ENCODE measurements at regions not wholly inside any gene's neighbourhood (a gene's known extent, or its start where the extent isn't known, plus 50 kb on each side); places are given as distances from the start of the nearest gene placed in this dataset.

DNA sequence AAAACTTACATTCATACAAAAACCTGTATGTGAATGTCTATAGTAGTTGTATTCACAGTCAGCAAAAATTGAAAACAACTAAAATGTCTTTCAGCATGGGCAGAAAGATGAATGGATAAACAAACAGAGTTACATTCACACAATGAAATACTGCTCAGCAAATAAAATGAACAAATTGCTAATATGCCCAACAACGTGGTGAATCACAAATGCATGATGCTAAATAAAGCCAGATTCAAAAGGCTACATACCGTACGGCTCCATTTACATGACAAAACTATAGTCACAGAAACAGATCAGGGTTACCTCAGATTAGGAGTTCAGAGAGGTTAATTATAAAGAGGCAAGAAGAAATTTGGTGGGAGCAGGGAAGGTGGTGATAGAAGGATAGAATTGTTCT lies 100.7 kb upstream of the KCTD3 start:
- DNase-seq, result no peak

- DNase-seq, result no peak
Observed at GRCh38 chr1:215471463-215471862, 95.6 kb upstream of the KCTD3 start.

DNA sequence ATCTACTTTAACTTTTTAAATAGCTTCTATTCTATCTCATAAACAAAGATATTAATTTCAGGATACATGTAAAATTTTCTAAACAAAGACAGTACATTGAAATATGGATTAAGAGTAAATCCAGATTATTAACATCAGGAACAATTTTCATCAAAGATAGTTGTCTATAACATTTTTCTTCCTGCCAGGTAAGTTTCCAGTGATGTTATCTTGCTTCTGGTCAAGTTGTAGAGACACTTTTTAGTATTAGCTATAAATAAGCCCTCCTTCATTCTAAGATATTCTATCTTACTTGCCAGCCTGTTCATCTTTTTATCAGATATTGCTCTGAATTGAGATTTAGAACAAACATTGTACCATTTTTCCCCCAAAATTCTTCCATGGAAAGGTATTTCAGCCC lies 94.4 kb upstream of the KCTD3 start:
- no peak for DNase-seq

GRCh38 chr1:215473943-215474342 lies 93.2 kb upstream of the KCTD3 start:
- no peak for DNase-seq

DNA sequence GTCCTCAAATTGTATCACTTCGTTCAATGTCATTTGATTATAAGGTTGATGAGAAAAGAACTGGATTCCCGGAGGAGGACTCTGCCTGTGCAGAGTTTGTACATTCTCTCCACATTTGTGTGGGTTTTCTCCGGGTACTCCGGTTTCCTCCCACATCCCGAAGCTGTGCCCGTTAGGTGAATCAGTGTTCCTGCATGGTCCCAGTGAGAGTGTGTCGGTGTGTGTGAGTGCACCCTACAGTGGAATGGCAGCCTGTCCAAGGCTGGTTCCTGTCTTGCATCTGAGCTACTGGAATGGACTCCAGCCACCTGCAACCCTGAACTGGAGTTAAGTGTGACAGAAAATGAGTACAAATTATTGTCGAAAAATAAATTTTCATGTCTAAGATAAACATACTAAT lies 92.2 kb upstream of the KCTD3 start:
- no peak for DNase-seq

DNA sequence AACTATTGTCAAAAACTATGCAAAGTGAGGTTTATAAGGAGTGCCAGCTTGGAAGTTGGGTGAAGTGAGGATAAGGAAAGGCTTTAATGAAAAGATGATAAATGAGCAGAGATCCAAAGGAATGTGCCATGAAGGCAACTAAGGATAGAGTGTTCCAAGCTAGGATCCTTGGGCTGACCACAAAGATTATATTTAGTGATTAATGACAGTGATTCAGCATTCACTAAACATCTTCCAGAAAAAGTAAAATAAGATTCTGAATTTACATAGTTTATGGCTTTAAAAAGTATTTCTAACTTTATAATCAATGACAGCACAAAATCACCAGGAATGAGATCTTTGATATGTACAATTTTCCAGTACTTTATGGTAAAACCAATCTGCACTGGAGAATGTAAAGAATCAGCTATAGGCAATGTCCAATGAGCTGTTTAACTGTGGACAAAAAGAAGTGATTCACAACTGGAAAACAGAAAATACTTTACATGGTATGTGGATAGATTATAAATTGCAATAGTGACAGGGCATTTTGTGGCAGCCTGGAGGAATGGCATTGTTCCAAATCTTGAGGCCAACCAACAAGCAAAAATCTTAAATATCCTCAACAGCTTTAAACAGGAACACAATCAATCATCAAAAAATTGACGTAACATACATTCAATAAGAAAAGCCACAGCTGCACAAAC lies 91.2 kb upstream of the KCTD3 start:
- DNase-seq, result no peak

DNA sequence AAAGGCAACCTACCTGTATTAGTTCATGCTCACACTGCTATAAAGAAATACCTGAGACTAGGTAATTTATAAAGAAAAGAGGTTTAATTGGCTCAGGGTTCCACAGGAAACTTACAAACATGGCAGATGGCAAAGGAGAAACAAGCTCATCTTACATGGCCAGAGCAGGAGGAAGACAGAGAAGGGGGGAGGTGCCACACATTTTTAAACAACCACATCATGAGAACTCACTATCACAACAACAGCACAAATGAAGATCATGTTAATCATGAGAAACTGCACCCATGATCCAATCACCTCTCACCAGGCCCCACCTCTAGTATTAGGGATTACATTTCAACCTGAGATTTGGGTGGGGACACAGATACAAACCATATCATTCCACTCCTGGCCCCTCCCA lies 90.6 kb upstream of the KCTD3 start:
- no peak for DNase-seq

- DNase-seq, result no peak
Observed at GRCh38 chr1:215477632-215478031, 89.5 kb upstream of the KCTD3 start.

DNA sequence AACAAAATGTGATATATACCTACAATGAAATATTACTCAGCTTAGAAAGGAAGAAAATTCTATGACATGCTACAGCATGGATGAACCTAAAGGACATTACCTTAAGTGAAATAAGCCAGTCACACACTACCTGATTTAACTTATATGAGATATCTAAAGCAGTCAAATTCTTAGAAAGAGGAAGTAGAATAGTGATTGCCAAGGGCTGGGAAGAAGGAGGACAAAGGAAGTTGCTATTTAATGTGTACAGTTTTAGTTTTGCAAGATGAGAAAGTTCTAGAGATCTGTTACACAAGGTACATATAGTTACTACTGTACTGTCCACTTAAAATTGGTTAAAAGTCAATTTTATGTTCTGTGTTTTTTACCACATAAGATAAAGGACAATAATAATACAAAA lies 87.5 kb upstream of the KCTD3 start:
- peak in 1 of 2 donors; percentile 17 for DNase-seq

DNA sequence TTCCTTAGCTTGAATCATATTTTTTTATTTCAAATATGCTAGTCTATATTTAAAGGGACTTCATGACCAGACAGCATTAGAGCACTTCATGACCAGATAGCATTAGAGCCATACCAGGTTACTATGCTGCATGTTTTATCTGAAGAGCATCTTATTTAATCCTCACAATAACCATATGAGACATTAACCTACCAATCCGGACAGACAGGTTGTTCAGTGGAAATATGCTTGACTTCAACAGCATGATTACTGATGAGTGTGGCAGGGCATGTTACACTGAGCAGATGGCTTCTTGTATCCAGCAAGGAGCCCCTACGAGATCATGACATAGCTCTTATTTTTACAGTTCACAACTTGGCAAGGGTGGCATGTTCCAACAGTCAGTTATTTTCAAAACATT lies 85.0 kb upstream of the KCTD3 start:
- no peak for DNase-seq

DNA sequence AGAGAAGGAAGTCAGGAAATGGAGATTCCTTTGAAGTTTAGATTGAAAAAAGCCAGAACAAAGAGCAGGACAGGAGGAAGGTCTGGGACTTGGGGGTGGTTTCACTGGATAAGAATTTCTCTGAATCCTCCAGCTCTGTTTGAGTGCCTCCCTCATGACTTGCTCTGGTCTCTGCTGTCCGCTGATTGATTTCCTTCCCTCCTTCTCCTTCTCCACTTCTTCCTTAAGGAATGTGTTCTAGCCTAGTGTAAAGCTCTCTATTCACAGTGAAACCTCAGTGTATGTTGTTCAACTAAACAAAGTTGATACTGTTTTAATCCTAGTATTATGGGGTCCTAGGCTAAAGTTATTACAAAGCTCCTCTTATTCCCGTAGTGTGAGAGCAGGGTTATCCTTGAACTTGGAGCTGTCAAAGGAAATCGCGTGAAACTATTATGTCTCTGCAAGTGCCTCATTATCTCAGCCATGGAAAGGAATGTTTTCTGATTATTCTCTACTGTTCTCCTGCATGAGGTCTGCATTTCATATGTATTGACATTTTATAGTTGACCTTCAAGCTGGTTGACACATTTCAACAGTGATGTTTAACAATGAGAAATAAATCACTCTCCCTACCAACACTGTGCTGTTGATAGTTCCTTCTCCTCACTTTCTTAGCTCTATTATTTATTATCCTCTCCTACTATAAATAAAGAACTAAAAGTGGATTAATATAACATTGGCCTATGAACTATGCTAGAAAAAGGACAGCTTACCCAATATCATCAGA lies 82.7 kb upstream of the KCTD3 start:
- no peak for DNase-seq

DNA sequence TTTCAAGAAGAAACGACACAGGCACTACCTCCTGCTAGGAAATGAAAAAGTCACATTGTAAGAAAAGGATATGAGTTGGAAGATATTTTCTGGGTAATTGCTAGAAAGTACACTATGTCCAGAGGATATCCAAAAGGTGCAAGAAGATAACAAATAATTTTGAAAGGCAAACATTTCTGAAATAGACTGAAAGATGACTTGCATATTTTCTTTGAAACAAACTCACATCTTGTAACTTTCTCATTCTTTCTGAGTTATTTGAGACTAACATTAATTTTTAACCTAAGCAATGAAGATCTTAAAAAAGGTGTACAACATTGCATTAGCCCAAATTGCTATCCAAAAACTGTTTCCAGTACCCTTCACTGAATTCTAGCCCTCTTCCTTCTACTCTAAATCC lies 79.6 kb upstream of the KCTD3 start:
- DNase-seq, result no peak

DNA sequence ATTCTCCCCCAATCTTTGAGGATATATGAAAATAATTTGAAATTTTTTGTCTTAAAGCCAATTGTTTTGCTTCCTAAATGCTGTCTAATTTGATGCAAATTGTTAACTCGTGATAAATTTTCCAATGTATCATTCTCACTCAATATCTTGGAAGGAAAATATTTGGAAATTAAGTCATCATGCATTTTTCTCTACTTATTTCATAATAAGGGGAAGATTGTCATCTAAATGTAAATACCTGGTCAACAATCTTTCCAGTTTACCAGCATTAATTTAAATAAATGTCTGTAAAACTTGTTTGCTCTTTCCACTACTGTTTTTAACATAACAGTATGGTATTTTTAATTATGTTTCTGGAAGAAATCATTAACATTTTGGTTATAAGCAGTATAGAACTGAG lies 78.3 kb upstream of the KCTD3 start:
- DNase-seq, result no peak

- DNase-seq, result no peak
Observed at GRCh38 chr1:215489771-215490565, 77.1 kb upstream of the KCTD3 start.

DNA sequence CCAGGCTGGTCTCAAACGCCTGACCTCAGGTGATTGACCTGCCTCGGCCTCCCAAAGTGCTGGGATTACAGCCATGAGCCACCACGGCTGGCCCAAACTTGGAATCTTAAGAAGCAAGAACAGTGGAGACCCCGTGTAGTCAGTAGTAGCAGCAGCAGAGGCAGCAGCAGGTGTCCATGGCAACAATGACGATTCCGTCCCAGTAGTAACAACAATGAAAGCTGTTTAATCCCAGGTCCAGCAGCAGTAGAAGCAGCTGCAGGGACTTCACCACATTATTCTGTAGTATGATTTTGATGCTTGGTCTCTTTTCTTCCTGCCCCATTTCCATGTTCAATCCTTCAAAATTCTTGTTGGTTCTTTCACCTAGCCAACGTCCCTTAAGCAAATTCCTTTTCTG lies 69.6 kb upstream of the KCTD3 start:
- no peak for DNase-seq

DNA sequence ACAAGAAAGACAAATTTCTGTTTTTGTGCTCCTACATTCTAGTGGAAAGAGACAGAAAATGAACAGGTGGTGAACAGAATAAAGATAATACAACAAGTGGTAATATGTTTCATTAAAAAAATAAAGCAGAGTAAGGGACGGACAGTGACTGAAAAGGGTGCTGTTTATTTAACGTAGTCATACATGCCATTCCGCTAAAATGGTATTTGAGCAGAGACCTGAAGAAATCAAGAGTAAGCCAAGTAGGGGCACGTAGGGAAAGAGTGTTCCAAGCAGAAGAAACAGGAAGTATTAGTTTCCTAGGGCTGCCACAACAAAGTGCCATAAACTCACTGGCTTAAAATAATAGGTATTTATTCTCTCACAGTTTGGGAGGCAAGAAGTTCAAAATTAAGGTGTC lies 65.6 kb upstream of the KCTD3 start:
- no peak for DNase-seq

DNA sequence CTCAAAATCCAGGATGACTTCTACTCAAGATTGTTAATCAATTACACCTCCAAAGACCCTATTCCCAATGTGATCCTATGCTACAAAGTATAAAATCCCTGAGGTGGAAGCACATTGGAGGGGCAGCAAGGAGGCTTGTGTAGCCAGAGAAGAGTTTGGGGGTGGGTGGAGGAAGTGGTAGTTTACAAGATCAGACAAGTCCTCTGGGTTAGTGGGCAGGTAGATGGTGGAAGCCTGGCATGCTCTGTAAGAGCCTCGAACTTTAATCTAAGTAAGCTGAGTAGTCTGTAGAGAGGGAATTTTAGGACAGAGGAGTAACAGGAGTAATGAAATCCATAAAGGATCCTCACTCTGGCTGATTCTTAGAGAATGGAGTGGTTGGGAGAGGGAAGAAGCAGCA lies 65.0 kb upstream of the KCTD3 start:
- no peak for DNase-seq

DNA sequence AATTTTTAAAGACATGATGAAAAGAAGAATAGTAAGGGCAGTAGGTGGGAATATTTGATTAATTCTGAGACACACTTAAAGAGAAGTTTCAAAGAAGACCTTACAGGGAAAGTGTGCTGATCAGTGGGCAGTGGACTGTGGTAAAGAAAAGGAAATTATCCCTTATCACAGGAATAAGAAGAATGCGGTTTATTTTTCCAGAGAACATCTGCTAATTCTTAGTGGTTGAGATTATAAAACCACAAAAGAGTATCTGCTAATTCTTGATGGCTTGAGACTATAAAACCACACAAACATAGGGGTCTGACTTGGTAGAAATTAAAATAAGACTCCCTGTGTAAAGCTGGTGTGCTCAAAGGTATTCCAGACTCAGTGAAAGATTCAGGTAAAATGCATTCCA lies 60.0 kb upstream of the KCTD3 start:
- DNase-seq, result no peak

DNA sequence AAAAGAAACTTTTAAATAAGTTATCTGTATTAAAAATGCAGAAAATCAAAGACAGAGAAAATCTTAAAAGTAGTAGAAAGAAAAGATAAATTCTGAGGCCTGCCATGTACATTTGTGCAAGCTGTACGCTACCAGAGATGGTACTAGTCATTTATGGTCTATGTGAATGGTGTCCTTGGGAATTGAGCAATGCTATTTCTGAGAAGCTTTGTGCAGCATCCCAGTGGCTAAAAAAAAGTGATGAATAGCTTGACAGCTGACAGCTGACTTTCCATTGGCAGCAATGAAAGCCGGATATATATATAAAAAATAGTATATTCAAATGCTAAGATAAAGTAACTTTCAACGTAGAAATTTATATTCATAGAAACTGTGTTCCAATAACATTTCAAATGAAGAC lies 58.8 kb upstream of the KCTD3 start:
- DNase-seq, result no peak

All from inflammatory macrophage (primary cell).